ENCODE measurements at regions not wholly inside any gene's neighbourhood (a gene's known extent, or its start where the extent isn't known, plus 50 kb on each side); places are given as distances from the start of the nearest gene placed in this dataset.

DNA sequence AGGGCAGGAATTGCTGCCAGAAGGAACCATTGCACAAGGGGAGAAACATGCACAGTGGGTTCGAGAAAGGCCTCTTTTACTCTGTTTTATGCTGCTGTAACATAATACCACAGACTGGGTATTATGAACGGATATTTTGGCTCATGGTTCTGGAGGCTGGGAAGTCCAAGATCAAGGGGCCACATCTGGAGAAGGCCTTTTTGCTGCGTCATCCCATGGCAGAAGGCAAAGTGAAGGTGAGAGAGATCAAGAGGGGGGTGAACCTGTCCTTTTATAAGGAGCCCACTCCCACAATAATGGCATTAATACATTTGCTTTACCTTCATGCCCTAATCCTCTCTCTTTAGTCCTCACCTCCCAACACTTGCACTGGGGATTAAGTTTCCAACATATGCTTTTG, 136.9 kb upstream of the ALDH1B1 start:
- H3K27ac ChIP-seq: no peak overlapping the region

DNA sequence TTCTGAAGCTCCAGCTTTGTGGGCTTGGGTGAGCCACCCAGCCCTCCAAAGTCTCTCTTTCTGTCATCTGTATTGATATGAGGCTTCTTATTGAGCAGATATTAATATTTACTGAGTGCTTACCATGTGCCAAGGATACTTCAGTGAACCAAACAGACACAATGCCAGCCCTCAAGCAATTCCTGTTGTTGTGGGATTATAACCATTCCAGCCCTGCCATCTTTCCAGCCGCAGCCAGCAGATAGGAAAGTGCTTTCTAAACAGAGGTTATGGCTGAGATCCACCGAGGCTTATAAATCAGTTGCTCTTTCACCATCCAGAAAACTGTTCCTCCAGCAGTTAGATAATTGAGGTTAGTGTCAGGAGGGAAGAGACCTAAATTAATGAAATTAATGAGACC, 137.7 kb upstream of the ALDH1B1 start:
- TF ChIP-seq, protein P1, sequence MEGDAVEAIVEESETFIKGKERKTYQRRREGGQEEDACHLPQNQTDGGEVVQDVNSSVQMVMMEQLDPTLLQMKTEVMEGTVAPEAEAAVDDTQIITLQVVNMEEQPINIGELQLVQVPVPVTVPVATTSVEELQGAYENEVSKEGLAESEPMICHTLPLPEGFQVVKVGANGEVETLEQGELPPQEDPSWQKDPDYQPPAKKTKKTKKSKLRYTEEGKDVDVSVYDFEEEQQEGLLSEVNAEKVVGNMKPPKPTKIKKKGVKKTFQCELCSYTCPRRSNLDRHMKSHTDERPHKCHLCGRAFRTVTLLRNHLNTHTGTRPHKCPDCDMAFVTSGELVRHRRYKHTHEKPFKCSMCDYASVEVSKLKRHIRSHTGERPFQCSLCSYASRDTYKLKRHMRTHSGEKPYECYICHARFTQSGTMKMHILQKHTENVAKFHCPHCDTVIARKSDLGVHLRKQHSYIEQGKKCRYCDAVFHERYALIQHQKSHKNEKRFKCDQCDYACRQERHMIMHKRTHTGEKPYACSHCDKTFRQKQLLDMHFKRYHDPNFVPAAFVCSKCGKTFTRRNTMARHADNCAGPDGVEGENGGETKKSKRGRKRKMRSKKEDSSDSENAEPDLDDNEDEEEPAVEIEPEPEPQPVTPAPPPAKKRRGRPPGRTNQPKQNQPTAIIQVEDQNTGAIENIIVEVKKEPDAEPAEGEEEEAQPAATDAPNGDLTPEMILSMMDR (conservative IDR thresholded peaks at IDR 0.05): no peak
- H3K27ac ChIP-seq: no peak overlapping the region

More for the DNA sequence above, 136.9 kb upstream of the ALDH1B1 start:
- TF ChIP-seq, protein P1 (conservative IDR thresholded peaks at IDR 0.05): no peak

DNA sequence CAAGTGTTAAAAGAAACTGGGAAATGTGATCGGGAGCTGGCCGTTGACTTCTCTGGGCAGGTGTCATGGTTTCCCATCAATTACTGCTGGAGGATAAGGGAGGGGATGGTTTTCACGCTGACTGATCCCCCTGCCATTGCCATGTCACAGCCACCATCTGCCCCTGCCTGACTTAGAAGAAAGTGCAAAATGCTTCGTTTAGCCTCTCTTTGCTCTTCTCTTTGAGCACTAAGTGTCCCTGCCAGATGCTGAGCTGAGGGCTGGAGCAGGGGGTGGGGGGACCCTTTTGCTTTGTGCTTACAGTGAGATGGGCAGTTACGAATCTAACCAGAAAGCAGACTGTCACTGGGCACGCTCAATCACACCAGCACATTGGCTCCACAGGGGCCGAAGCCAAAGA, 138.4 kb upstream of the ALDH1B1 start:
- TF ChIP-seq, protein P1 (conservative IDR thresholded peaks at IDR 0.05): no peak
- H3K27ac ChIP-seq: no peak overlapping the region

DNA sequence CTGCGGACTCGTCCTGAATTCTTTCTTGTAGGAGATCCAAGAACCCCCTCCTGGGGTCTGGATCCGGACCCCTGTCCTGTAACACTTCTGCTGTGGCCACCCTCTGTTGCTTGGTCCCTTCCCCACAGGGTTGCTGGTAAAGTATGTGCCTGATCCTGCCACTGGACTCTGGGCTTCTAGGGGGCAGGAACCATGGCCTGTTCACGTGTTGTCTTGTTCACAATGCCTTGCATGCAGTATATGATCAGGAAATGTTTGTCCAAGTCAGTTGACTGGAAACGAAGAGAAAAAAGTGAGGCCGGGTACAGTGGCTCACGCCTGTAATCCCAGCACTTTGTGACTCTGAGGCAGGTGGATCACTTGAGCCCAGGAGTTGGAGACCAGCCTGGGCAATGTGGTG, 139.3 kb upstream of the ALDH1B1 start:
- no peak overlapping the region for H3K27ac ChIP-seq
- TF ChIP-seq, protein P1 (conservative IDR thresholded peaks at IDR 0.05): no peak

DNA sequence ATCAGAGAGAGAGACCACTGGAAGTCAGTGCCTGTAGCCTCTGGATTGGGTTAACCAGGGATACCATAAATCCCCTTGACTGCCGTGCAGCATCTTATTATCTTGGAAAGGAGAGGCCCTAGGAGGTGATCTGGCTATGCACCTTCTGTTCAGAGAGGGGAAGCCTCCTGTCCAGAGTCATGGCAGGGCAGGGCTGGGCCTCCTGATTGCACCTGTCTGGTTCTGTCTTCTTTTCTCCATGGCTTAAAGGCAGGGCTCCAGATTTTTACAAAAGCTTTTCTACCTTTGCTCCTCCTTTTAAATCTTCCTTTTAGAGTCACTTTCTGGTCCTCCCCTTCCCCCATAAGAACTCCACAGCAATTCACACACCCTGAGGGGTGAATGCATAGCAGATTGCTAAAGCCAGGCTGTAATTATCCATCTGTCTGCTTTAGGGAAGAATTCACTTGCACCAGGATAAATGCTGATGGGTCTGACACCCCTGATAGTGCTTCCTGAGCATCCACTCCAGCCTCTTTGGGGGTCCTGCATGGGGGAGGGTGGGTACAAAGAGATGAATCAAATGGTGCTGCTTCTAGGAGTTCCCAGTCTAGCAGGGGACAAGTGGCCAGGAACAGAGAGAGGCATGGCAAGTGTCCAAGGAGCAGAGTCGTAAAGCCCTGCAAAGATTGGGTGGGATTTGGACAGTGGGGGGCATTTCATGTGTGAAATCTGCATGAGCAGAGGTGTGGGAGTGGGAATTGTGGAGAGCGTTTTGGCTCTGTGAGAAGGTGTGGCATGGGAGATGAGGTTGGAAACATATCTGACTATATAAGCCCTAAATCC, 141.3 kb upstream of the ALDH1B1 start:
- no peak overlapping the region for H3K27ac ChIP-seq
- TF ChIP-seq, protein P1 (conservative IDR thresholded peaks at IDR 0.05): no peak

DNA sequence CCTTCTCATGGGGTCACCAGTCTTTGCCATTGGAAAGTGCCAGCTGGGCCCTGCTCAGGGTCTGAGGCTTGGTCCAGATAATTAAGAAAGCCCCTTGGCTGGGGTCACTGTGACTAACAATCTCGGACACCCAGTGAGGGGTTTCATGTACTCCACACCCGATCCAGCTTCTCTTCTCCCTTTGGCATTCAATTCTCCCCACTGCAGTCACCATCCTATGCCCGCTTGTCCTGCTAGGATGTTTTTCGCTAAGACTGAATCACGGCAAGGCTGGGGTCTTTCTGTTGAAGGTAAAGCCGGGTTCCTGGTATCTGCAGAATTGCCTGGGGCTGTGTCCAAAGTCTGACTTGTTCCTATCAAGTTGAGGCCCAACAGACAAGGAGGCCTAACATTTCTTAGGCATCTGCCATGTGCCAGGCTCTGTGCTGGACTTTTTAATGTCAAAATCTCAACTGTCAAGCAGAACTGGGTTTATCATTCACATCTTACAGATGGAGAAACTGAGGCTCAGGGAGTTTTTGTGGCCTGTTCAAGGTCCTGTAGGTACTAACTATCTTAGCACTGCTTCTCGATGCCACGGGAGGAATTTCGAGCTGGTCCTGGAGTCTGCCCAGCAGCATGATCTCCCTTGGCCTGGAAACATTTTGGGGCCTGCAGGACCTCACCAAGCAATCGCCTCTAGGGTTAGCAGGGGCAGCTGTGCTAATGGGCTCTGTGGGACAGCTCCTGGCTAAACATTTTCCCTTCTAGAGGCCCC, 142.0 kb upstream of the ALDH1B1 start:
- no peak overlapping the region for H3K27ac ChIP-seq
- TF ChIP-seq, protein P1 (conservative IDR thresholded peaks at IDR 0.05): no peak

DNA sequence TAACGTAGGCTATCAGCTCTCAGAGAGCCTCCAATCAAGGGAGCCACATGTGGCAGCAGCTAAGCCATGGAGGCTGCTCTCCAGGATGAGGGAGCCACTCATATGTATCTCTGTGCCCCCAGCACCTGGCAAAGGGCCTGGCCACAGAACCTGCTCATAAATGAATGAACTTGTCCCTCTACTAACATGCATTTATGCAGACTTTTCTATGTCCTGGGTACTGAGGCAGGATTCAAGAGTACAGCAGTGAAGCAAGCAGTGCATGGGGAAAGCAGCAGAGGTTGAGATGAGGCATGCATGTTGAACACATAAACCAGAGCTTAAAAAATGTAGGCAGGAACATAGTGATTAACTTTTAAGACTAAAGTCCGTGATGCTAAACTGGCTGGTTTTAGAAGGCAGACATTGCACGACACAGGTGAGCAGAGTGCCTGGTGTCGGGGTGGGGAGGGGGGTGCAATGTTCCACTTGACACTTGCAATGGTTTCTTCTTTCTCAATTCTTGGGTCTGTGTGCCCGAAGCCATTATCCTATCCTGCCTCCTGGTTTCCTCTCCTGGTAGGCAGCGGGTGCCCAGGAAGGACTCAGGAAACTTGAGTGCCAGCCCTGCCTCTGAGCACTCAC, 142.8 kb upstream of the ALDH1B1 start:
- TF ChIP-seq, protein P1 (conservative IDR thresholded peaks at IDR 0.05): no peak

More for the DNA sequence above, 142.8 kb upstream of the ALDH1B1 start:
- no peak overlapping the region for H3K27ac ChIP-seq
